ENCODE measurements at regions not wholly inside any gene's neighbourhood (a gene's known extent, or its start where the extent isn't known, plus 50 kb on each side); places are given as distances from the start of the nearest gene placed in this dataset.
"Not testable (repeated sequence)": the region's sequence is repeated elsewhere in the genome, so short reads cannot be mapped to it uniquely, and the experiment has no call there.

DNA sequence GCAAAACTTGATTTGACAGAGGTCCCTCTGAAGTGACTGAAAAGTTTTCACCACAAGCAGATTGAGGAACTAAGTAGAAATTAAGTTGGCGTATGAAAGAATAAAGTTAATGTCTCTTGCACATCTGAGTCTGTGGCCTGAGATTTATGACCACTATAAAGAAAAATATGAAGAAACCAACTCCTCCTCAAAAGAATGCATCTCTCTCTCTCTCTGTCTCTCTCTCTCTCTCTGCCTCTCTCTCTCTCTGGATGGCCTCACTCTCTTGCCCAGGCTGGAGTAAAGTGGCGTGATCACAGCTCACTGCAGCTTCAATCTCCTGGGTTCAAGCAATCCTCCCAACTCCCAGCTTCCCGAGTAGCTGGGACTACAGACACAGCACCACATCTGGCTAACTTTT is 55.2 kb downstream of the RPL22L1 start:
- no peak for DNase-seq (ENCODE audit: low spot score)
- FAIRE-seq, result no peak

DNA sequence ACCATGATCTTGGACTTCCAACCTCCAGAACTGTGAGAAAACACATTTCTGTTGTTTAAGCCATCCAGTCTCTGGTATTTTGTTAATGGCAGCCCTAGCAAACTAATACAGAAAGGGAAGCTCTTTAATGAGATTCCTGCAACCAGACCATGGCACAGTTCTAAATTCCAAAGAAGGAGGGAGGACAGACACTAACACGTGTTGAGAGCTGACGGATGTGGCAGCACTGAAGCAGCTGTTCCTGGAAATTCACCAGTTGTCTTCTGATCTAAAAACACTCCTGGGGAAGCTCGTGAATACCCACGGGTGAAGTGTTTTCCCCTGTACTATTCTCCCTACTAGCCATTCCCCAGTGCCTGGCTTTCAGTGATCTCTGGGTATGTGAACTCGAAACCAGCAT is 56.7 kb downstream of the RPL22L1 start:
- FAIRE-seq, result no peak
- no peak for DNase-seq (ENCODE audit: low spot score)

DNA sequence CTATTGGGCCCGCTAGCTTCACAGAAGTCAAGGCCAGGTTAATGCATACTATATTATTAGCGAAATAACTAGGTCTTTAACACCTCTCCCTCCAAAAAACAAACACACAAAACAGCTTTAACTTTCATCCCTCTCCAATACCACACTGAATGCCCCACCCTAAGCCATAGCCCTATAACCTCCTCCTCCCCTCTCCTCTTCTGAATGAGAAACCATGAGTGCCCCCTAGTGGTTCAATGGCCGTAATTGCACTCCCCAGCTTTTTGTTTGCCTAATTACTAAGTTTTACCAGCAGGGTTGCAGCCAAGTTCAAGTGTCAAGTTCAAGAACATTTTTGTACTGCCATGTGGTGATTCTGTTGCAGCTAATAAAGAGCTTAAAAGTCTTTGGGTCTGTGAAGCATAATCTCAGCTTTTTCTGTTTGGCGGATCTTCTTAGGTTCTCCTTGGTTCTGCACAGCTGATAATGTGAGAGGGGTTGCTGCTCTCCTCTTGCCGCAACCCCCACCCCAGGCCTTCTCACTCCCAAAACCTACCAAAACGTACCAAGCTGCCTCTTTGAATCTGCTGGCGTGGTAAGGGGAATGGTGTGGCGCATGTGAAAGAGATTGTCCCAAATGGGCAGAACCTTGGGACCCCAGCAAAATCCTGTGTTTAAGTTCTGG is 57.9 kb downstream of the RPL22L1 start:
- FAIRE-seq (peak; percentile 71), DNase-seq (ENCODE audit: low spot score) (peak; percentile 65)

DNA sequence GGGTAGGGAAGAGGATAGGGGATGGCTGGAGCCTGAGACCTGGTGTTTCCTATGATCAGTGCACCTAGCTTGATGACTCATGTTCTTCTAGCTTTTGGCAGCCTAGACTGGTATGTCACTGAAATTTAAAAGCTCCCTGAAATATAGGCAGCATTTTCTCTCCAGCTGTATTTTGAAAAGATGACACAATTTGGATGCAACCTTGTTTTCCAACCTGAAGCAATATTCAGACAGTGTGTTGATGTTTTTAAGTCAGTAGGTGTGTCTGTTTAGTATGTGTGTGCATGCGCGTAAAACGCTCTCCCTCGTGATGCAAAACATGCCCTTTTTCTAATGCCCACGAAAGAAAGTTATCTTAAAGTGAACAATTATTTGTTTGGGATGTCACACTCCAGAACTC is 58.5 kb downstream of the RPL22L1 start:
- peak; percentile 54 for DNase-seq (ENCODE audit: low spot score)
- FAIRE-seq, result no peak

DNA sequence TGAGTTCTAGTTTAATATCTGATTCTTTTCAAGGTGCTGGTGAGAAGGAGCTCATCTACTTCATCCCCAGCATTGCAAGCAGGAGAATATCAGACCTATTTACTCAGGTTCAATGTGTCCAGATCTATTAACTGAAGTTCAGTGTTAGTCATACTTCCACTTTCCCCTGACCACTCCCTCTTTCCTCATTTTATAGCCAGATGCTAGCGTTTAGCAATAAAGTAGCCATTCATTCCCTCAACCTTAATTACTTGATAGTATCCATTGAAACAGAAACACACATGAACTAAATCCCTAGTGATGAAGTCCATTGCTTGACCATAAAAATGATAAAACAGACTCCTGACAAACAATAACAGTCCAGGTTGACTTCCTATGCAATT is 60.0 kb downstream of the RPL22L1 start:
- no peak for FAIRE-seq
- DNase-seq (ENCODE audit: low spot score), result peak; percentile 45

DNA sequence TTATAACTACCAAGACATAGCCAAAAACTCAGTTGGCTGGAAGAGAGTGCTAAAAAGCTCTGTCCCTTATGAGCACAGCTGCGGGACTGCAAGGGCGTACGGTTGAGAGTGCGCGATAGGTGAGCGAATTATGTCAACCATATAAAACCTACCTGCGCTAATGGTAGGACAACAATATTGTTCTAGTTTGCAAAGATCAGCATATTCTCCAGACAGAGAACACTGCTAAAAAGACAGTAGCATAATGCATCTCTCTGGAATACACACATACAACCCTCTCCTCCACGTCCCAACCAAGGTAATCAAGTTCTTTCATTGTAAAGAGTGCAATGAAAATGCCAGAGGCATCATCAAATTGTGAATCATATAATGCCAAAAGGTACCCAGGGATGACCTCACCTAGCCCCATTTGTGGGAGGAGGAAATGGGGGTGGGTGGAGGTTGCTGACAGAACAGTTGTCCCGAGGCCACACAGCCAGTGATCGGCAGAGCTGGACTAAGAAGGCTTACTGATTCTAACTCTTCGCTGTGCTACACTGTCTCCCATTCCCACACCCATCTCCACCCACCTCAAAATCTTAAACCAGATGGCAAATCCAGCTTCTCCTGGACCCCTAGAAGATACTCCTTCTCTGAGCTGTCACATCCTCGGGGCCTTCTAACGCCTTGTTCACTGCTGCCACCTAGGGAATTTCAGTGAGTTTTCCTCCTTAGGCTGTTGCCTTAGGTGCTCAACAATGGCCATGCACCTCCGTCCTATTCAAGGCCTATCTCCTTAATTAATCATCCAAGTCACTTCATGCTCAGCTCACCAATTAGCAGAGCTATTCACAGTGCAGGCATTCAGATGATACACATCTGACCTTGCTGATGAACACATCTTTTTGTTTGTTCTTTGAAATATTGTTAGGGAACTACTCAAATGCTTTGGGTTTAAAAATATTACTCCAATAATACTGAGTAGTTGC is 60.7 kb downstream of the RPL22L1 start:
- FAIRE-seq, result peak; percentile 38

DNA sequence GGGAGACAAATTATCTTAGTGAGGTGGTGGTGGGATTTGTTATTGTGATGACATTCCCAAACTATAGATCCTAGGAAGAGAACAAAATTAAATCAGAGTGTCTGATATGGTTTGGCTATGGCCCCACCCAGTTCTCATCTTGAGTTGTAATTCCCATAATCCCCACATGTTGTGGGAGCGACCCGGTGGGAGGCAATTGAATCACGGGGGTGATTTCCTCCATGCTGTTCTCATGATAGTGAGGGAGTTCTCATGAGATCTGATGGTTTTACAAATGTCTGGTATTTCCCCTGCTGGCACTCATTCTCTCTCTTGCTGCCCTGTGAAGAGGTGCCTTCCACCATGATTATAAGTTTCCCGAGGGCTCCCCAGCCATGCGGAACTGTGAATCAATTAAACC is 62.0 kb downstream of the RPL22L1 start:
- DNase-seq (ENCODE audit: low spot score), result no peak
- no peak for FAIRE-seq

More for the DNA sequence above, 60.7 kb downstream of the RPL22L1 start:
- DNase-seq (ENCODE audit: low spot score), result peak; percentile 81

DNA sequence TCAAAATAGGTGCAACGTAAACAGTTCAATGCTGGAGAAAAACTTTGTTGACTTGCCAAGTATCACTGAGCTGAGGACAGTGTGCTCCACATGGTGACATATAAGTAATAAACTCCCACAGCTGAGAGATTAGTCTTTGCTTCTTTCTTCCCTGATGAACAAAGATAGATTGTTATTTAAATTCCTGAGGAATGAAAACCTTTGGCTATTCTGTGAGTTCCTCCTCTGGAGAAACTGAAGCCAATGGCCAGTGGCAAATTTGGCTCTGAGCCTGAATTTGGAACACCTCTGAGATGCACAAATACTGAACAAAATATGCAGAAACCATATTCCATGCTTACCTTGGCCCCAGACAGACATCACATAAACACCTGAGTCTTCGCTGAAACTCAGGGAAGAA is 63.3 kb downstream of the RPL22L1 start:
- DNase-seq (ENCODE audit: low spot score) (no peak), FAIRE-seq (no peak)

DNA sequence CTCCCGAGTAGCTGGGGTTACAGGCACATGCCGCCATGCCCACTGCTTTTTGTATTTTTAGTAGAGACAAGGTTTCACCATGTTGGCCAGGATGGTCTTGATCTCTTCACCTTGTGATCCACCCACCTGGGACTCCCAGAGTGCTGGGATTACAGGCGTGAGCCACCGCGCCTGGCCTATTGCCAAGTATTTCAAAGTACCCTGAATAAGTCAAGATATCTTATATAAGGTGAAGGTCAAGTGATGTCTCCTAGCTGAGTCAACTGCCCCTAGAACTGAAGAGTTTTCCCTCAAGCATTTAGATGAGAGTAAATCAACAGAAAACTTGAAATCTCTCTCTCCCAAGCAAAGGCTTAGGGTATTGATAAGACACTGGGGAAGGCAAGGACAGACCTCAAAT is 63.9 kb downstream of the RPL22L1 start:
- FAIRE-seq (no peak), DNase-seq (ENCODE audit: low spot score) (no peak)

DNA sequence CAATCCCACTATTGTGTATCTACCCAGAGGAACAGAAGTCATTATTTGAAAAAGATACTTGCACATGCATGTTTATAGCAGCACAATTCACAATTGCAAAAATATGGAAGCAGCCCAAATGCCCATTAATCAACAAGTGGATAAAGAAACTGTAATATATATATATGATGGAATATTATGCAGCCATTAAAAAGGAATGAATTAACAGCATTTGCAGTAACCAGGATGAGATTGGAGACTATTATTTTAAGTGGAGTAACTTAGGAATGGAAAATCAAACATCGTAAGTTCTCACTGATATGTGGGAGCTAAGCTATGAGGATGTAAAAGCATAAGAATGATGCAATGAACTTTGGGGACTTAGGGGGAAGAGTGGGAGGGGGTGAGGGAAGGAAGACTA is 64.7 kb downstream of the RPL22L1 start:
- DNase-seq (ENCODE audit: low spot score); FAIRE-seq: not testable (repeated sequence)

DNA sequence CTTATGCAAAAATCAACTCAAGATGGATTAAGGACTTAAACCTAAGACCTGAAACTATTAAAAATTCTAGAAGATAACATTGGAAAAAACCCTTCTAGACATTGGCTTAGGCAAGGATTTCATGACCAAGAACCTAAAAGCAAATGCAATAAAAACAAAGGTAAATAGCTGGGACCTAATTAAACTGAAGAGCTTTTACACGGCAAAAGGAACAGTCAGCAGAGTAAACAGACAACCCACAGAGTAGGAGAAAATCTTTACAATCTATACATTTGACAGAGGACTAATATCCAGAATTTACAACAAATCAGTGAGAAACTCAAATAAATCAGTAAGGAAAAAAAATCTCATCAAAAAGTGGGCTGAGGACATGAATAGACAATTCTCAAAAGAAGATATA is 65.4 kb downstream of the RPL22L1 start:
- not testable (repeated sequence) for DNase-seq (ENCODE audit: low spot score); FAIRE-seq

DNA sequence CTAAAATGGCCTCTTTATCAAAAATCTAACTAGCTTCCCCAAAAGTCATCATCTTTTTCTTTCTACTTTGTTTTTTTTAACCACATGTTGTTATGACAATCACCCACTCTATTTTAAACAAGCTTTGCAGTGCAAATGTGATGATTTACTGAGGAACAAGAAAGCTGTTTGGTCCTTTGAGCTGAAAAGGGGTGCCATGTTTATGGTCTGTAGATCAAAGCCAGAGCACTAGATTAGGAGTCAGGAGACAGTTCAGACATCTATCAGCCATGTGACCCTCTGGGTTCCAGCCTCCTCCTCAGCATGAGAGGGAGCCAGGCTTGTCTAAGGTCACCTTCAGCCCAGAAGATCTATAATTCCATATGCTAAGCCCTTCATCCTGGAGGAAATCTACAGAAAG is 65.9 kb downstream of the RPL22L1 start:
- no peak for FAIRE-seq
- no peak for DNase-seq (ENCODE audit: low spot score)

DNA sequence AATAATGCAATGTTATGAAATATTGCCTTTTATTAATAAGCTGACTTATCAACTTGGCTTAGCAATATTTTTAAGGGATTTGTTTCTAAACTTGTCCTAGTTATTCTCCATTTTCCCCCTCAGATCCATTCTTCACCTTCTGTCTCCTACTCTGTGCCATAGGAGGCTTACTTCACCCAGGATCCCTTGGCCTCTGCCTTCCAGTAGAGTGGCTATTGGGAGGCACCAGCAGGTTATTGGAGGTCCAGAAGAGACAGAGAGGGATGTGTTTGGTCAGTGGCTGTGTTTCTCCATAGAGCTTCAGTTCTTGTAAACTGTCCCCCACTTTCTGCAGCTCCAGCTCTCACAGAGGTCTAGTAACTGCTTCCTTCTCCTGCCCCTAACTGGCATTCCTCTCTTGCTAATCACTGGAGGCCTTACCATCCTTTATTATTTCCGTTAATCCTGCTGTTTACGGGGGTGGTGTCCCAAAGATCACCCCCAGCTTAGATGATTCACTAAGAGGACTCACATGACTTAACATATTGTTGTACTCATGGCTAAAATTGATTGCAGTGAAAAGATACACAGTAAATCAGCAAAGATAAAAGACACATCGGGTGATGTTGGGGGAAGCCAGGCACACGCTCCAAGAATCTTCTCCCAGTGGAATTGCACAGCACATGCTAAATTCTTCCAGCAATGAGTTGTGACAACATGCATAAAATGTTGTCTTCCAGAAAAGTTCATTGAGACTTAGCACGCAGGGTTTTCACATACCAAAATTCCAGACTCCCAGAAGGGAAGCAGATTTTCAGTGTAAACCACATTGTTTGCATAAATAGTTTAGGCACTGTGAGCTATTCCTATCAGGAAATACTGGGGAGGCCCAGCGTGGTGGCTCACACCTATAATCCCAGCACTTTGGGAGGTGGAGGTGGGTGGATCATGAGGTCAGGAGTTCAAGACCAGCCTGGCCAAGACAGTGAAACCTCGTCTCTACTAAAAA is 67.5 kb downstream of the RPL22L1 start:
- peak; percentile 87 for FAIRE-seq
- DNase-seq (ENCODE audit: low spot score), result peak; percentile 94

DNA sequence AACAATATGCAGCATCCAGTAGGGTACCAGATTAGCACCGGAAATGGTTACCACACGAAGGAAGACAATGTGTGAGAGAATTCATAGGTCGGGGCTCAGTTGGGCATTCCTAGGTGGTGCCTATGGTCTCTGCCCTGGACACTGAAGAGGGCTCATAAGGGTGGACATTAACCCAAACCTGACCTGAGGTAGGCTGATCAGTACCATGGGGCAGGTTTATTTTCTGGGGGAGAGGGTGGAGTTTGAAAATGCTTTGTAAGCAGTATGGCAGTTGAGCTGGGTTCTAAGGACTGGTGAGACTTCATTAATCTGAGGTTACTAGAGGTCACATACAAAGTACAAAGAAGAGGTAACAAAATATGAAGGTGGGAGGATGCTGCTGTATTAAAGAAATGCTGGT is 68.4 kb downstream of the RPL22L1 start:
- no peak for FAIRE-seq

DNA sequence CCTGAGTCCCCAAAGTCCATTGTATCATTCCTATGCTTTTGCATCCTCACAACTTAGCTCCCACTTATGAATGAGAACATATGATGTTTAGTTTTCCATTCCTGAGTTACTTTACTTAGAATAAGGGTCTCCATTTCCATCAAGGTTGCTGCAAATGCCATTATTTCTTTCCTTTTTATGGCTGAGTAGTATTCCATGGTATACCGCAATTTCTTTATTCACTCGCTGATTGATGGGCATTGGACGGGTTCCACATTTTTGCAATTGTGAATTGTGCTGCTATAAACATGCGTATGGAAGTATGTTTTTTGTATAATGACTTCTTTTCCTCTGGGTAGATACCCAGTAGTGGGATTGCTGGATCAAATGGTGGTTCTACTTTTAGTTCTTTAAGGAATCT is 69.7 kb downstream of the RPL22L1 start:
- not testable (repeated sequence) for FAIRE-seq; DNase-seq (ENCODE audit: low spot score)

More for the DNA sequence above, 68.4 kb downstream of the RPL22L1 start:
- DNase-seq (ENCODE audit: low spot score), result no peak

DNA sequence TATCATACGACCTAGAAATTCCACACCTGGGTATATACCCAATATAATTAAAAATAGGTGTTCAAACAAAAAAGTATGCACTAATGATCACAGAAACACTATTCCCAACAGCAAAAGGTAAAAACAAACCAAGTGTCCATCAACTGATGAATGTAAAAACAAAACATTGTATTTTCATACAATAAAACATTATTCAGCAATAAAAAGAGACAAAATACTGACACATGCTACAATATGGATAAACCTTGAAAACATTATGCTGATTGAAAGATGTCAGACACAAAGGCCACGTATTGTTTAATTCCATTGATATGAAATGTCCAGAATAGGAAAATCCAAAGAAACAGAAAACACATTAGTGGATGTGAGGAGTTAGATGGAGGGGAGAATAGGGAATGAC is 71.0 kb downstream of the RPL22L1 start:
- FAIRE-seq, result no peak

DNA sequence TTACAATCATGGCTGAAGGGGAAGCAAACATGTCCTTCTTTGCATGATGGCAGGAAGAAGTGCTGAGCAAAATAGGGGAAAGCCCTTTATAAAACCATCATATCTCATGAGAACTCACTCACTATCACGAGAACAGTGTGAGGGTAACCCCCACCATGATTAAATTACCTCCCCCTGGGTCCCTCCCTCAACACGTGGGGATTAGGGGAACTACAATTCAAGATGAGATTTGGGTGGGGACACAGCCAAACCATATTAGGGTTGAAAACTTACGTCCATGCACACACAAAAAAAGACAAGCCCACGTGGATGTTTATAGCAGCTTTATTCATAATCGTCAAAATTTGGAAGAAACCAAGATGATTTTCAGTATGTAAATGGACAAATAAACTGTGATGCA is 72.3 kb downstream of the RPL22L1 start:
- DNase-seq (ENCODE audit: low spot score) (no peak), FAIRE-seq (no peak)

More for the DNA sequence above, 71.0 kb downstream of the RPL22L1 start:
- no peak for DNase-seq (ENCODE audit: low spot score)

DNA sequence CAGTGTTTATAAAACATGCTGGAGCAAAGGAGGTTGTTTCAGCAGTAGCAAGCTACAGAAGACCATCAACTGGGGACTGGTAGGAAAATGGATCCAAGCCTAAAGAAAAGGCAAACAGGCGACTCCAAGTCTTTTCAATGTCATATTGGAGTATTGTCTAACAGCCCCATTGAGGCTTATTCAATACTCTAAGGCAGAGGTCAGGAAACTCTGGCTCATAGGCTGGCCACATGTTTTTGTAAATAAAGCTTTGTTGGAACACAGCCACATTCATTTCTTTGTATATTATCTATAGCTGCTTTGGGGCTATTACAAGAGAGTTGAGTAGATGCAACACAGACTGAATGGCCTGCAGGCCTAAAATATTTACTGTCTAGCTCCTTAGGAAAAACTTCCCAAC is 77.5 kb downstream of the RPL22L1 start:
- no peak for FAIRE-seq
- no peak for DNase-seq (ENCODE audit: low spot score)

DNA sequence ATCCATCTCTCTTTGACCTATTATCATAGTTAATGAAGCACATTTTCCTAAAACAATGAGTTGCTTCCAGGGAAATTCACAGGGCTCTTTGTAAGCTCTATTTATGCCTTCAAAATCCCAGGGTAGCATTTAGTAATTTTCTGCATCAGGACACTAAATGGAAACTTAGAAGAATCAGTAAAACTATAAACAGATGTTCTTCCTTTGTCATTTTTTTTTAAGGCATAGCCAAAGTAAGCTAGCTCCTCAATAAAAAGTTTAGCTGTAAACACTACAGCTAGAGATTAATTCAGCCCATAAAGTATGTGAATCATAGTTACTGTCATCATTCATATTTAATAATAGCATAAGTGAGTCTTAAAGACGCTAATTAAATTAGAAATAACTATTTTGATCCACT is 79.3 kb downstream of the RPL22L1 start:
- DNase-seq (ENCODE audit: low spot score), result no peak
- FAIRE-seq, result no peak

DNA sequence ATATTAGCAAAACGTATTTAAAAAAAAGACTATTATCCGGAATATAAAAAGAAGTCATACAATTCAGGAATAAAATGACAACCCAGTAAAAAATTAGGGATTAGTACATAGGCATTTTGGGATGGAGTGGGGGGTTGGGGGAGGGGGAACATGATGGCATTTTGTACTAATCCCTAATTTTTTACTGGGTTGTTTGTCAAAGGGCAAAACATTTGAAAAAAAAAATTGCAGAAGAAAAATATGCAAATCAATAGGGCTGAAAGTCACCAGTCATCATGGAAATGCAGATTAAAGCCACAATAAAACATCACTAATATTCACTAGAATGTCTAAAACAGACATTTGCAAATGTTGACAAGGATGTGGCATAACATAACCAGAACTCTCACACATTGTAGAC is 82.5 kb downstream of the RPL22L1 start:
- no peak for FAIRE-seq
- DNase-seq (ENCODE audit: low spot score), result no peak

DNA sequence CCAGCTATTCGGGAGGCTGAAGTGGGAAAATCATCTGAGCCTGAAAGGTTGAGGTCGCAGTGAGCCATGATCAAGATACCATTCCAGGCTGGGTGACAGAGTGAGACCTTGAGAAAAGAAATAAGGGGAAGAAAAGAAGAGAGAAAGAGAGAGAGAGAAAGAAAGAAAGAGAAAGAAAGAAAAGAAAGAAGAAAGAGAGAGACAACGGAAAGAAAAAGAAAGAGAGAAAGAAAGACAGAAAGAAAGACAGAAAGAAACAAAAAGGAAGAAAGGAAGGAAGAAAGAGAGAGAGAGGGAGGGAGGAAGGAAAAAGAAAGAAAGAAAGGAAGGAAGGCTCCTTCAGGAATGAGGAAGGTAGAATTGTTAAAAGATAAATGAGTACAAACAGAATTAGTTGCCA is 84.5 kb downstream of the RPL22L1 start:
- FAIRE-seq, result no peak

More for the DNA sequence above, 84.5 kb downstream of the RPL22L1 start:
- DNase-seq (ENCODE audit: low spot score), result no peak
